Lower leg skin (tissue), 3 donors: ENCODE measurements at regions not wholly inside any gene's neighbourhood (a gene's known extent, or its start where the extent isn't known, plus 50 kb on each side); places are given as distances from the start of the nearest gene placed in this dataset.

Experiments used
- CTCF ChIP-seq, 3 donors: fragments of 450-650 bp; IDR thresholded peaks; one replicate each; pipeline ENCODE4 v1.5.1; 2016; ENCODE audit warnings: antibody characterized with exemption in 3 of 3, mild to moderate bottlenecking in 3 of 3, moderate library complexity in 2 of 3
- POLR2A ChIP-seq, 2 donors: fragments of 450-650 bp; IDR thresholded peaks; one replicate each; pipeline ENCODE4 v1.6.1; 2016 to 2017; ENCODE audit warnings: antibody characterized with exemption in 2 of 2, mild to moderate bottlenecking in 1 of 2, moderate library complexity in 1 of 2

- peak in 1 of 3 donors; percentile 56 for TF ChIP-seq CTCF (IDR thresholded peaks at IDR 0.05)
- no peak for TF ChIP-seq POLR2A (IDR thresholded peaks at IDR 0.05)
Measured at GRCh38 chr10:44857363-44858016, 53.6 kb upstream of the TMEM72 start.
